Liver (tissue), 8 donors: ENCODE measurements at regions not wholly inside any gene's neighbourhood (a gene's known extent, or its start where the extent isn't known, plus 50 kb on each side); places are given as distances from the start of the nearest gene placed in this dataset.

ENCODE experiments used
- DNase-seq: peaks from one replicate; pipeline ENCODE4 v3.0.0-alpha.2; 2017; ENCODE audit warnings: low spot score
- H3K27ac ChIP-seq, 2 donors: one replicate each; pipeline ENCODE4 v1.7.0; 2013; ENCODE audit warnings: inconsistent platforms in 2 of 2, low read length in 2 of 2, control low read depth in 1 of 2, low read depth in 1 of 2, mild to moderate bottlenecking in 1 of 2
- H3K27me3 ChIP-seq, 4 donors: one replicate each; pipeline versions ENCODE4 v1.6.1 to v1.7.0; 2013; ENCODE audit warnings: low read length in 3 of 4, inconsistent platforms in 1 of 4, mild to moderate bottlenecking in 1 of 4, moderate library complexity in 1 of 4; ENCODE audit not compliant: control insufficient read depth in 4 of 4, insufficient read depth in 4 of 4
- H3K36me3 ChIP-seq, 4 donors: one replicate each; pipeline versions ENCODE4 v1.6.1 to v1.7.0; 2013; ENCODE audit warnings: low read length in 3 of 4, mild to moderate bottlenecking in 3 of 4, low read depth in 1 of 4, moderate library complexity in 1 of 4; ENCODE audit not compliant: control insufficient read depth in 4 of 4, insufficient read depth in 3 of 4
- H3K4me1 ChIP-seq, 4 donors: one replicate each; pipeline versions ENCODE4 v1.6.1 to v1.7.0; 2013; ENCODE audit warnings: low read length in 3 of 4, mild to moderate bottlenecking in 3 of 4, moderate library complexity in 1 of 4; ENCODE audit not compliant: control insufficient read depth in 4 of 4, insufficient read depth in 4 of 4
- H3K4me3 ChIP-seq, 3 donors: one replicate each; pipeline versions ENCODE4 v1.6.1 to v1.7.0; 2013; ENCODE audit warnings: low read length in 3 of 3, control low read depth in 1 of 3, low read depth in 1 of 3, mild to moderate bottlenecking in 1 of 3
- H3K9ac ChIP-seq, 2 donors: one replicate each; pipeline ENCODE4 v1.7.0; 2013; ENCODE audit warnings: low read length in 2 of 2, mild to moderate bottlenecking in 2 of 2, moderate library complexity in 2 of 2, control low read depth in 1 of 2, low read depth in 1 of 2
- H3K9me3 ChIP-seq, 4 donors: one replicate each; pipeline versions ENCODE4 v1.6.1 to v1.7.0; 2013; ENCODE audit warnings: low read length in 3 of 4; ENCODE audit not compliant: control insufficient read depth in 4 of 4
- EGR1 ChIP-seq, 2 donors: IDR thresholded peaks; 2 replicates each; pipeline ENCODE4 v1.6.1; 2016 to 2018; ENCODE audit warnings: antibody characterized with exemption in 2 of 2, low read depth in 2 of 2
- FOXA1 ChIP-seq: IDR thresholded peaks from 2 replicates; pipeline ENCODE4 v1.6.1; 2016; ENCODE audit warnings: antibody characterized with exemption
- FOXA2 ChIP-seq: IDR thresholded peaks from 2 replicates; pipeline ENCODE4 v1.6.1; 2016; ENCODE audit warnings: antibody characterized with exemption
- GABPA ChIP-seq, 2 donors: IDR thresholded peaks in 1 of 2; conservative IDR thresholded peaks in 1 of 2; 2 replicates each; pipeline ENCODE4 v1.6.1; 2016; ENCODE audit warnings: antibody characterized with exemption in 2 of 2, mild to moderate bottlenecking in 1 of 2, moderate library complexity in 1 of 2
- HNF4G ChIP-seq: IDR thresholded peaks from 2 replicates; pipeline ENCODE4 v1.6.1; 2016; ENCODE audit warnings: antibody characterized with exemption
- JUND ChIP-seq, 2 donors: IDR thresholded peaks; 2 replicates each; pipeline ENCODE4 v1.6.1; 2016; ENCODE audit warnings: antibody characterized with exemption in 2 of 2
- NR2F2 ChIP-seq: IDR thresholded peaks from 2 replicates; pipeline ENCODE4 v1.6.1; 2016; ENCODE audit warnings: antibody characterized with exemption
- RAD21 ChIP-seq, 2 donors: IDR thresholded peaks; 2 replicates each; pipeline ENCODE4 v1.6.1; 2016; ENCODE audit warnings: antibody characterized with exemption in 2 of 2, mild to moderate bottlenecking in 2 of 2
- RXRA ChIP-seq, 2 donors: IDR thresholded peaks; 2 replicates each; pipeline ENCODE4 v1.6.1; 2017 to 2018; ENCODE audit warnings: antibody characterized with exemption in 2 of 2, mild to moderate bottlenecking in 1 of 2
- SP1 ChIP-seq: IDR thresholded peaks from 2 replicates; pipeline ENCODE4 v1.6.1; 2018; ENCODE audit warnings: antibody characterized with exemption, mild to moderate bottlenecking
- YY1 ChIP-seq: IDR thresholded peaks from 2 replicates; pipeline ENCODE4 v1.6.1; 2016; ENCODE audit warnings: antibody characterized with exemption, mild to moderate bottlenecking
- WGBS: extraction: QIAGEN DNeasy Blood & Tissue Kit; methylation state at CpG from one replicate; pipeline ENCODE4 v1.1.7; 2013; 5-methylcytosine and 5-hydroxymethylcytosine counted together
- TF ChIP-seq, protein P1 (sequence below): fragments of 150-350 bp; IDR thresholded peaks from 2 replicates; pipeline ENCODE4 v1.5.1; 2017; ENCODE audit warnings: improper control_type of control experiment, low read depth, low read length; ENCODE audit not compliant: missing input control
- TF ChIP-seq, protein P2 (sequence below): IDR thresholded peaks from 2 replicates; pipeline ENCODE4 v1.6.1; 2016; ENCODE audit warnings: antibody characterized with exemption
- TF ChIP-seq, protein P3 (sequence below): IDR thresholded peaks from 2 replicates; pipeline ENCODE4 v1.6.1; 2016; ENCODE audit warnings: antibody characterized with exemption
- TF ChIP-seq, protein P4 (sequence below): IDR thresholded peaks from 2 replicates; pipeline ENCODE4 v1.6.1; 2016; ENCODE audit warnings: antibody characterized with exemption
- donor health status: healthy.
- donor health status: healthy.
- donor health status: healthy.
- donor health status: healthy.
- donor health status: healthy.

DNA sequence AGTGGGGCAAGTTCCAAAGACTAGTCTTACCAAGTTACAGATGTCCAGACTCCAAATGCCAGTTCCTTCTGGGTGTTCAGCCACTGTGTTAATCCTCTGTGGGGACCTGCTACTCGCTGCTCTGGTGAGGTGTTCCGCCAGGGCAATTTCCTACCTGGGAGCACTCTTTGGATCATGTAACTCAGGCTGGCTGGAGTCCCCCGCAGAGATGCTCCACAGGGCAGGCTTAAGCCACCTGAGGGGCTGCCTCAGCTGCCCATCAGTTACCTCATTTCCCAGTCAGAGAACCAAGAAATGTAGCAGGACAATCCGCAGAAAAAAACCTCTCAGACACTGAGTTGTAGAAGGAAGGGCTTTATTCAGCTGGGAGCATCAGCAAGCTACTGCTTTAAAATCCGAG lies 133.8 kb downstream of the ZNF737 start:
- no peak overlapping the region for H3K27ac ChIP-seq
- WGBS = 83% methylated on average over 5 of the region's 5 CpGs
- no peak for TF ChIP-seq SP1
- TF ChIP-seq FOXA2 = no peak
- TF ChIP-seq NR2F2 = no peak
- no peak for TF ChIP-seq HNF4G
- TF ChIP-seq, protein P1, sequence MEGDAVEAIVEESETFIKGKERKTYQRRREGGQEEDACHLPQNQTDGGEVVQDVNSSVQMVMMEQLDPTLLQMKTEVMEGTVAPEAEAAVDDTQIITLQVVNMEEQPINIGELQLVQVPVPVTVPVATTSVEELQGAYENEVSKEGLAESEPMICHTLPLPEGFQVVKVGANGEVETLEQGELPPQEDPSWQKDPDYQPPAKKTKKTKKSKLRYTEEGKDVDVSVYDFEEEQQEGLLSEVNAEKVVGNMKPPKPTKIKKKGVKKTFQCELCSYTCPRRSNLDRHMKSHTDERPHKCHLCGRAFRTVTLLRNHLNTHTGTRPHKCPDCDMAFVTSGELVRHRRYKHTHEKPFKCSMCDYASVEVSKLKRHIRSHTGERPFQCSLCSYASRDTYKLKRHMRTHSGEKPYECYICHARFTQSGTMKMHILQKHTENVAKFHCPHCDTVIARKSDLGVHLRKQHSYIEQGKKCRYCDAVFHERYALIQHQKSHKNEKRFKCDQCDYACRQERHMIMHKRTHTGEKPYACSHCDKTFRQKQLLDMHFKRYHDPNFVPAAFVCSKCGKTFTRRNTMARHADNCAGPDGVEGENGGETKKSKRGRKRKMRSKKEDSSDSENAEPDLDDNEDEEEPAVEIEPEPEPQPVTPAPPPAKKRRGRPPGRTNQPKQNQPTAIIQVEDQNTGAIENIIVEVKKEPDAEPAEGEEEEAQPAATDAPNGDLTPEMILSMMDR = no peak
- TF ChIP-seq, protein P2, sequence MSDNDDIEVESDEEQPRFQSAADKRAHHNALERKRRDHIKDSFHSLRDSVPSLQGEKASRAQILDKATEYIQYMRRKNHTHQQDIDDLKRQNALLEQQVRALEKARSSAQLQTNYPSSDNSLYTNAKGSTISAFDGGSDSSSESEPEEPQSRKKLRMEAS = no peak
- TF ChIP-seq YY1 = no peak
- TF ChIP-seq RXRA (IDR thresholded peaks at IDR 0.05) = no peak
- no peak for TF ChIP-seq GABPA (IDR thresholded peaks at IDR 0.05 in 1 of 2, conservative IDR thresholded peaks at IDR 0.05 in 1 of 2)
- TF ChIP-seq, protein P3, sequence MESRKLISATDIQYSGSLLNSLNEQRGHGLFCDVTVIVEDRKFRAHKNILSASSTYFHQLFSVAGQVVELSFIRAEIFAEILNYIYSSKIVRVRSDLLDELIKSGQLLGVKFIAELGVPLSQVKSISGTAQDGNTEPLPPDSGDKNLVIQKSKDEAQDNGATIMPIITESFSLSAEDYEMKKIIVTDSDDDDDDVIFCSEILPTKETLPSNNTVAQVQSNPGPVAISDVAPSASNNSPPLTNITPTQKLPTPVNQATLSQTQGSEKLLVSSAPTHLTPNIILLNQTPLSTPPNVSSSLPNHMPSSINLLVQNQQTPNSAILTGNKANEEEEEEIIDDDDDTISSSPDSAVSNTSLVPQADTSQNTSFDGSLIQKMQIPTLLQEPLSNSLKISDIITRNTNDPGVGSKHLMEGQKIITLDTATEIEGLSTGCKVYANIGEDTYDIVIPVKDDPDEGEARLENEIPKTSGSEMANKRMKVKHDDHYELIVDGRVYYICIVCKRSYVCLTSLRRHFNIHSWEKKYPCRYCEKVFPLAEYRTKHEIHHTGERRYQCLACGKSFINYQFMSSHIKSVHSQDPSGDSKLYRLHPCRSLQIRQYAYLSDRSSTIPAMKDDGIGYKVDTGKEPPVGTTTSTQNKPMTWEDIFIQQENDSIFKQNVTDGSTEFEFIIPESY = no peak
- no peak for TF ChIP-seq RAD21 (IDR thresholded peaks at IDR 0.05)
- TF ChIP-seq JUND (IDR thresholded peaks at IDR 0.05) = no peak
- TF ChIP-seq EGR1 (IDR thresholded peaks at IDR 0.05; ENCODE audit: low read depth in 2 of 2) = no peak
- TF ChIP-seq, protein P4, sequence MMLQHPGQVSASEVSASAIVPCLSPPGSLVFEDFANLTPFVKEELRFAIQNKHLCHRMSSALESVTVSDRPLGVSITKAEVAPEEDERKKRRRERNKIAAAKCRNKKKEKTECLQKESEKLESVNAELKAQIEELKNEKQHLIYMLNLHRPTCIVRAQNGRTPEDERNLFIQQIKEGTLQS = no peak
- no peak for TF ChIP-seq FOXA1
- no peaks in the 10 kb centered on the region for H3K36me3 ChIP-seq
- H3K4me3 ChIP-seq = no peak overlapping the region
- H3K4me1 ChIP-seq = no peaks in the 10 kb centered on the region
- H3K27me3 ChIP-seq = no peaks in the 10 kb centered on the region
- DNase-seq = no peak
- H3K9me3 ChIP-seq = peaks cover 0 to 7% (median 0%) of the 10 kb centered on the region in 4 donors
- H3K9ac ChIP-seq = no peak overlapping the region

DNA sequence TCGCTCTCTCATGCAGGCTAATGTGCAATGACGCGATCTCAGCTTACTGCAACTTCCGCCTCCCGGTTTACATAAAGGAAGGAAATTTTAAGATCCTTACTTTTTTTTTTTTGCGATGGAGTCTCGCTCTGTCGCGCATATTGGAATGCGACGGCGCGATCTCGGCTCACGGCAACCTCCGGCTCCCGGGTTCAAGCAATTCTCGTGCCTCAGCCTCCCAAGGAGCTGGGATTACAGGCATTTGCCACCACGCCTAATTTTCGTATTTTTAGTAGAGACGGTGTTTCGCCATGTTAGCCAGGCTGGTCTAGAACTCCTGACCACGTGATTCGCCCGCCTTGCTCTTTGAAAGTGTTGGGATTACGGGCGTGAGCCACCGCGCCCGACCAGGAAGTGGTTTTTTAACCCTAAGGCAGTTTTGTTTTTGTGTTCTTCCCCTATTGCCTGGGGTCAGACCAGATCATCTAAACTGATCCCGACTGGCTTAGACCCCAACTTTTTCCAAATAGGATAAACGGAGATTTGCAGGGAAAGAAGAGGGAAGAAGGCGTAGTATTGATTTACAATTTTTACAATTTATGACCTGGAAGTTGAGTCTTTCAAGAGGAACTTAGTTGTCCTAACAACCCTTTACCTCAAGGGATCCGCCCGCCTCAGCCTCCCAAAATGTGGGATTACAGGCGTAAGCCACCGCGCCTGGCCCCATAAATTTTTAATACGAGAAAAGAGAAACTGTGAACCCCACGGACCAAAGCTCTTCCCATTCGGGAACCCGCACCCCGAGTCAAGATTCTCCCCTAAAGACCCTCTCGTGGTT lies 142.0 kb downstream of the ZNF737 start:
- H3K27ac ChIP-seq = peak overlapping the region; percentile 48 to 69
- peak overlapping the region in 1 of 2 donors; percentile 47 for H3K9ac ChIP-seq
- peak overlapping the region; percentile 37 to 59 (median 49) for H3K4me3 ChIP-seq

More for the DNA sequence above, 142.0 kb downstream of the ZNF737 start:
- peaks cover 0 to 18% (median 0%) of the 10 kb centered on the region in 4 donors for H3K9me3 ChIP-seq
- TF ChIP-seq SP1 (no peak), YY1 (peak; percentile 36), JUND (IDR thresholded peaks at IDR 0.05) (no peak), FOXA2 (no peak)
- H3K4me1 ChIP-seq = no peaks in the 10 kb centered on the region
- no peaks in the 10 kb centered on the region for H3K27me3 ChIP-seq
- H3K36me3 ChIP-seq = no peaks in the 10 kb centered on the region
- 11% methylated on average over 44 of the region's 44 CpGs for WGBS
- peak; percentile 51 for DNase-seq
